ENCODE measurements at regions not wholly inside any gene's neighbourhood (a gene's known extent, or its start where the extent isn't known, plus 50 kb on each side); places are given as distances from the start of the nearest gene placed in this dataset.

DNA sequence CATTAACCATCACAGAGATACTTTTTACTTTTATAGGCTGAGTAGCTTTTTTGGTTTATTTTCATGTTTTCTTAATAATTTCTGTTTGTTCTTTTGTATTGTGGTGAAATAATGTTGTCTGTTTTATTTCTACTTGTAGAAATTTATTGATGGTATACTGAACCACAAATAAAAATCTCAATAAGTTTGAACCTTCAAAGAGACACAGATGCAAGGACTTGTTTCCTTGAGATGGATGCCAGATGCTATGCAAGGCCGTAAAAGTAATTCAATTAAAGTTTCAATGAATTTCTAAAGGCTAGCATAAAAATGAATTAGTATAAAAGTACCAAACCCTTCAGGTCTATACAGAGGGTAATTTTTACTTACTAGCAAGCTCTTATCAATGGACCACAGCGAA, 873.5 kb downstream of the TTLL7 start:
- no peak for TF ChIP-seq TEAD4 (IDR thresholded peaks at IDR 0.05)
- no peak for TF ChIP-seq CREB1 (IDR thresholded peaks at IDR 0.05; ENCODE audit: low read depth)
- TF ChIP-seq TCF12 (IDR thresholded peaks at IDR 0.05; ENCODE audit: low read depth): no peak
- TF ChIP-seq, protein P1, sequence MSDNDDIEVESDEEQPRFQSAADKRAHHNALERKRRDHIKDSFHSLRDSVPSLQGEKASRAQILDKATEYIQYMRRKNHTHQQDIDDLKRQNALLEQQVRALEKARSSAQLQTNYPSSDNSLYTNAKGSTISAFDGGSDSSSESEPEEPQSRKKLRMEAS (IDR thresholded peaks at IDR 0.05): no peak
- TF ChIP-seq CEBPB (IDR thresholded peaks at IDR 0.05): no peak
- no peak for TF ChIP-seq TAF1 (IDR thresholded peaks at IDR 0.05; ENCODE audit: low read depth)
- TF ChIP-seq, protein P2, sequence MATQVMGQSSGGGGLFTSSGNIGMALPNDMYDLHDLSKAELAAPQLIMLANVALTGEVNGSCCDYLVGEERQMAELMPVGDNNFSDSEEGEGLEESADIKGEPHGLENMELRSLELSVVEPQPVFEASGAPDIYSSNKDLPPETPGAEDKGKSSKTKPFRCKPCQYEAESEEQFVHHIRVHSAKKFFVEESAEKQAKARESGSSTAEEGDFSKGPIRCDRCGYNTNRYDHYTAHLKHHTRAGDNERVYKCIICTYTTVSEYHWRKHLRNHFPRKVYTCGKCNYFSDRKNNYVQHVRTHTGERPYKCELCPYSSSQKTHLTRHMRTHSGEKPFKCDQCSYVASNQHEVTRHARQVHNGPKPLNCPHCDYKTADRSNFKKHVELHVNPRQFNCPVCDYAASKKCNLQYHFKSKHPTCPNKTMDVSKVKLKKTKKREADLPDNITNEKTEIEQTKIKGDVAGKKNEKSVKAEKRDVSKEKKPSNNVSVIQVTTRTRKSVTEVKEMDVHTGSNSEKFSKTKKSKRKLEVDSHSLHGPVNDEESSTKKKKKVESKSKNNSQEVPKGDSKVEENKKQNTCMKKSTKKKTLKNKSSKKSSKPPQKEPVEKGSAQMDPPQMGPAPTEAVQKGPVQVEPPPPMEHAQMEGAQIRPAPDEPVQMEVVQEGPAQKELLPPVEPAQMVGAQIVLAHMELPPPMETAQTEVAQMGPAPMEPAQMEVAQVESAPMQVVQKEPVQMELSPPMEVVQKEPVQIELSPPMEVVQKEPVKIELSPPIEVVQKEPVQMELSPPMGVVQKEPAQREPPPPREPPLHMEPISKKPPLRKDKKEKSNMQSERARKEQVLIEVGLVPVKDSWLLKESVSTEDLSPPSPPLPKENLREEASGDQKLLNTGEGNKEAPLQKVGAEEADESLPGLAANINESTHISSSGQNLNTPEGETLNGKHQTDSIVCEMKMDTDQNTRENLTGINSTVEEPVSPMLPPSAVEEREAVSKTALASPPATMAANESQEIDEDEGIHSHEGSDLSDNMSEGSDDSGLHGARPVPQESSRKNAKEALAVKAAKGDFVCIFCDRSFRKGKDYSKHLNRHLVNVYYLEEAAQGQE (IDR thresholded peaks at IDR 0.05; ENCODE audit: low read depth): no peak
- TF ChIP-seq NFIC (IDR thresholded peaks at IDR 0.05): no peak
- TF ChIP-seq EP300 (IDR thresholded peaks at IDR 0.05; ENCODE audit: borderline replicate concordance): no peak
- no peak for TF ChIP-seq RAD21 (IDR thresholded peaks at IDR 0.05; ENCODE audit: low read depth)
- TF ChIP-seq YY1 (IDR thresholded peaks at IDR 0.05; ENCODE audit: low read depth): no peak

Data from Ishikawa (cell line).